IMR-90 (cell line): ENCODE measurements at regions not wholly inside any gene's neighbourhood (a gene's known extent, or its start where the extent isn't known, plus 50 kb on each side); places are given as distances from the start of the nearest gene placed in this dataset.

ENCODE experiments used
- ATAC-seq: fragments of 200-7000 bp; cut with Tn5 transposase; 2 replicates; pipeline ENCODE4 v1.9.1; 2020; ENCODE audit warnings: low read depth, mild to moderate bottlenecking, moderate library complexity
- BruUV-seq: library from RNA; stranded (reverse); fragments of 400-500 nt; replicated peaks from 2 replicates; lab custom pipeline; 2021; lab: Mats Ljungman, UMichigan
- CTCF ChIA-PET: fragments of 300-600 bp; formaldehyde crosslinking; extraction: SDS; loops from one replicate; lab custom pipeline; 2021; ENCODE audit warnings: antibody characterized with exemption; lab: Yijun Ruan, JAX
- POLR2A ChIA-PET: fragments of 300-600 bp; sonication (Branson Sonifier 250); formaldehyde crosslinking; loops from one replicate; lab custom pipeline; 2022; ENCODE audit warnings: antibody characterized with exemption; ENCODE audit not compliant: unreplicated experiment; lab: Charles Lee
- DNase-seq: peaks from one replicate; pipeline ENCODE4 v3.0.0; 2013
- H2AFZ ChIP-seq: replicated peaks from 2 replicates; pipeline ENCODE3; 2013; ENCODE audit warnings: low read length, mild to moderate bottlenecking; ENCODE audit not compliant: poor library complexity
- H2AK5ac ChIP-seq: 2 replicates; pipeline ENCODE4 v1.6.1; 2013; ENCODE audit warnings: low read depth, low read length, inconsistent platforms
- H2AK9ac ChIP-seq: replicated peaks from 2 replicates; pipeline ENCODE3; 2013; ENCODE audit warnings: mild to moderate bottlenecking, low read depth, low read length, moderate library complexity; ENCODE audit not compliant: poor library complexity
- H2BK120ac ChIP-seq: 2 replicates; pipeline ENCODE4 v1.6.1; 2013; ENCODE audit warnings: low read depth, low read length, inconsistent platforms
- H2BK15ac ChIP-seq: 3 replicates; pipeline ENCODE4 v1.6.1; 2013; ENCODE audit warnings: low read depth, low read length, inconsistent platforms
- H2BK20ac ChIP-seq: 2 replicates; pipeline ENCODE4 v1.6.1; 2013; ENCODE audit warnings: low read depth, mild to moderate bottlenecking, inconsistent platforms, low read length, moderate library complexity
- H2BK5ac ChIP-seq: 2 replicates; pipeline ENCODE4 v1.6.1; 2013; ENCODE audit warnings: mild to moderate bottlenecking, low read depth, low read length, inconsistent platforms; ENCODE audit not compliant: poor library complexity, severe bottlenecking
- H3K14ac ChIP-seq: replicated peaks from 2 replicates; pipeline ENCODE4 v1.6.1; 2013; ENCODE audit warnings: low read depth, low read length, inconsistent platforms
- H3K18ac ChIP-seq: 2 replicates; pipeline ENCODE4 v1.6.1; 2013; ENCODE audit warnings: low read depth, low read length, control low read depth
- H3K23ac ChIP-seq: 2 replicates; pipeline ENCODE4 v1.6.1; 2013; ENCODE audit warnings: low read depth, low read length, inconsistent platforms
- H3K27ac ChIP-seq: 2 replicates; pipeline ENCODE4 v1.5.1; 2013; ENCODE audit warnings: mild to moderate bottlenecking, control low read depth, low read length; ENCODE audit not compliant: insufficient read depth
- H3K27me3 ChIP-seq: 2 replicates; pipeline ENCODE4 v1.6.1; 2013; ENCODE audit warnings: low read length; ENCODE audit not compliant: control insufficient read depth, insufficient read depth
- H3K36me3 ChIP-seq: 2 replicates; pipeline ENCODE4 v1.6.1; 2013; ENCODE audit warnings: low read length, mixed read lengths; ENCODE audit not compliant: control insufficient read depth, insufficient read depth
- H3K4ac ChIP-seq: 2 replicates; pipeline ENCODE4 v1.6.1; 2013; ENCODE audit warnings: low read depth, low read length, inconsistent platforms
- H3K4me1 ChIP-seq: 2 replicates; pipeline ENCODE4 v1.6.1; 2013; ENCODE audit warnings: low read length, mixed read lengths; ENCODE audit not compliant: control insufficient read depth, insufficient read depth
- H3K4me2 ChIP-seq: 2 replicates; pipeline ENCODE4 v1.6.1; 2013; ENCODE audit warnings: low read depth, mild to moderate bottlenecking, control low read depth, low read length, moderate library complexity
- H3K4me3 ChIP-seq: 2 replicates; pipeline ENCODE4 v1.5.1; 2013; ENCODE audit warnings: low read depth, mild to moderate bottlenecking, control low read depth, low read length, moderate library complexity; ENCODE audit not compliant: insufficient read depth
- H3K56ac ChIP-seq: 2 replicates; pipeline ENCODE4 v1.6.1; 2013; ENCODE audit warnings: low read length, inconsistent platforms; ENCODE audit not compliant: insufficient read depth; ENCODE audit errors: extremely low read depth
- H3K79me1 ChIP-seq, 2 experiments: 2 replicates each; pipeline ENCODE4 v1.6.1; 2013; ENCODE audit warnings: low read length in 2 of 2, inconsistent platforms in 1 of 2, low read depth in 1 of 2
- H3K9ac ChIP-seq: 2 replicates; pipeline ENCODE4 v1.6.1; 2013; ENCODE audit warnings: low read depth, low read length, control low read depth
- H3K9me1 ChIP-seq: 2 replicates; pipeline ENCODE4 v1.6.1; 2013; ENCODE audit warnings: low read length, inconsistent platforms; ENCODE audit not compliant: insufficient read depth
- H3K9me3 ChIP-seq: 2 replicates; pipeline ENCODE4 v1.6.1; 2013; ENCODE audit warnings: low read length; ENCODE audit not compliant: control insufficient read depth, insufficient read depth
- H4K20me1 ChIP-seq: 2 replicates; pipeline ENCODE4 v1.6.1; 2013; ENCODE audit warnings: low read length, inconsistent platforms; ENCODE audit not compliant: insufficient read depth
- H4K5ac ChIP-seq: 2 replicates; pipeline ENCODE4 v1.6.1; 2013; ENCODE audit warnings: mild to moderate bottlenecking, low read depth, low read length, control low read depth
- H4K8ac ChIP-seq, 2 experiments: 2 replicates each; pipeline ENCODE4 v1.6.1; 2013; ENCODE audit warnings: low read depth in 2 of 2, low read length in 2 of 2, control low read depth in 1 of 2, inconsistent platforms in 1 of 2
- H4K91ac ChIP-seq: 2 replicates; pipeline ENCODE4 v1.6.1; 2013; ENCODE audit warnings: low read depth, low read length, inconsistent platforms; ENCODE audit not compliant: insufficient read depth
- BHLHE40 ChIP-seq: fragments of 150-350 bp; IDR thresholded peaks from 2 replicates; pipeline ENCODE4 v1.6.1; 2016; ENCODE audit warnings: mild to moderate bottlenecking, low read depth, low read length
- CEBPB ChIP-seq: IDR thresholded peaks from 2 replicates; pipeline ENCODE4 v1.6.1; 2012; ENCODE audit warnings: low read depth, low read length, improper control_type of control experiment
- CHD1 ChIP-seq: IDR thresholded peaks from 2 replicates; pipeline ENCODE4 v1.6.1; 2012; ENCODE audit warnings: low read depth, low read length, improper control_type of control experiment
- ELK1 ChIP-seq: fragments of 150-350 bp; IDR thresholded peaks from 2 replicates; pipeline ENCODE4 v1.6.1; 2016; ENCODE audit warnings: low read depth, mild to moderate bottlenecking, low read length, moderate library complexity, borderline replicate concordance
- FOS ChIP-seq: fragments of 150-350 bp; IDR thresholded peaks from 2 replicates; pipeline ENCODE4 v1.6.1; 2016; ENCODE audit warnings: low read depth, low read length
- MAFK ChIP-seq: IDR thresholded peaks from 2 replicates; pipeline ENCODE4 v1.6.1; 2012; ENCODE audit warnings: low read depth, low read length, improper control_type of control experiment
- MAZ ChIP-seq: IDR thresholded peaks from 2 replicates; pipeline ENCODE4 v1.6.1; 2012; ENCODE audit warnings: low read depth, mild to moderate bottlenecking, low read length, improper control_type of control experiment, moderate library complexity, borderline replicate concordance
- MXI1 ChIP-seq: IDR thresholded peaks from 2 replicates; pipeline ENCODE4 v1.6.1; 2012; ENCODE audit warnings: low read depth, mild to moderate bottlenecking, low read length, moderate library complexity, borderline replicate concordance
- NFE2L2 ChIP-seq: fragments of 150-350 bp; IDR thresholded peaks from 2 replicates; pipeline ENCODE4 v1.6.1; 2016; ENCODE audit warnings: low read depth, mild to moderate bottlenecking, low read length
- POLR2A ChIP-seq: IDR thresholded peaks from 2 replicates; pipeline ENCODE4 v1.6.1; 2012; ENCODE audit warnings: mild to moderate bottlenecking, low read depth, low read length
- RAD21 ChIP-seq: IDR thresholded peaks from 2 replicates; pipeline ENCODE4 v1.6.1; 2012; ENCODE audit warnings: low read length, improper control_type of control experiment
- RCOR1 ChIP-seq: IDR thresholded peaks from 2 replicates; pipeline ENCODE4 v1.6.1; 2012; ENCODE audit warnings: mild to moderate bottlenecking, low read length, improper control_type of control experiment; ENCODE audit not compliant: insufficient replicate concordance
- SMC3 ChIP-seq: fragments of 150-350 bp; IDR thresholded peaks from 2 replicates; pipeline ENCODE4 v1.6.1; 2016; ENCODE audit warnings: low read depth, mild to moderate bottlenecking, antibody characterized with exemption, low read length, moderate library complexity
- USF2 ChIP-seq: fragments of 150-350 bp; IDR thresholded peaks from 2 replicates; pipeline ENCODE4 v1.6.1; 2017; ENCODE audit warnings: mild to moderate bottlenecking, antibody characterized with exemption, low read length, low read depth
- dilution Hi-C: fragments of 300-500 bp; cut with HindIII; formaldehyde crosslinking; loops from one replicate; pipeline ENCODE4 v1.14.3; 2018; ENCODE audit warnings: low sequenced_read_pairs; ENCODE audit not compliant: unreplicated experiment
- in situ Hi-C: fragments of 300-500 bp; cut with MboI; formaldehyde crosslinking; loops from 3 replicates; pipeline ENCODE4 v1.14.3; 2019; ENCODE audit warnings: low sequenced_read_pairs, inconsistent platforms, mixed read lengths
- intact Hi-C: fragments of 100-400 bp; cut with micrococcal nuclease; formaldehyde crosslinking; loops from 2 replicates; pipeline ENCODE4 v1.10.0; 2022

GRCh38 chr13:75978818-75979217 lies 342.7 kb downstream of the LMO7 start:
- Histone ChIP-seq H3K79me1 (no peaks in the 10 kb centered on the region), H3K18ac (no peak overlapping the region), H4K5ac (no peak overlapping the region), H3K9me1 (no peaks in the 10 kb centered on the region), H2AK5ac (no peak overlapping the region), H2AK9ac (no peak overlapping the region), H3K4me3 (no peak overlapping the region), H3K27ac (no peak overlapping the region), H3K56ac (no peak overlapping the region), H2BK120ac (no peak overlapping the region), H3K4me1 (no peaks in the 10 kb centered on the region), H2BK15ac (no peak overlapping the region), H3K27me3 (no peaks in the 10 kb centered on the region; the same call in 1 of the 2 replicates), H3K36me3 (no peaks in the 10 kb centered on the region), H2BK20ac (no peak overlapping the region), H3K23ac (no peak overlapping the region), H3K9me3 (no peaks in the 10 kb centered on the region), H4K91ac (no peak overlapping the region), H4K20me1 (no peaks in the 10 kb centered on the region), H2AFZ (no peak overlapping the region), H4K8ac (no peak overlapping the region), H2BK5ac (no peak overlapping the region), H3K4ac (no peak overlapping the region), H3K4me2 (no peak overlapping the region), H3K9ac (no peak overlapping the region), H3K14ac (no peak overlapping the region)
- in situ Hi-C loops (no loop called here), dilution Hi-C loops (no loop called here), intact Hi-C loops (no loop called here)
- BruUV-seq = no TSS peak
- ChIA-PET CTCF (no interaction called here), POLR2A (no interaction called here)
- ATAC-seq (no peak), DNase-seq (no peak)
- TF ChIP-seq NFE2L2 (no peak), CHD1 (no peak), MAZ (no peak), ELK1 (no peak), USF2 (no peak), FOS (no peak), CEBPB (no peak), MXI1 (no peak), POLR2A (no peak), RAD21 (no peak), SMC3 (no peak), RCOR1 (no peak), MAFK (no peak), BHLHE40 (no peak)
